OCI-LY1 (cell line): ENCODE measurements at regions not wholly inside any gene's neighbourhood (a gene's known extent, or its start where the extent isn't known, plus 50 kb on each side); places are given as distances from the start of the nearest gene placed in this dataset.

Experiments
- H2AFZ ChIP-seq: fragments of 200-600 bp; sonication (generic), shearing (Covaris generic); 2 replicates; pipeline ENCODE4 v1.6.0; 2014; ENCODE audit warnings: antibody characterized with exemption, mild to moderate bottlenecking, low read length
- H3F3A ChIP-seq: fragments of 200-600 bp; sonication (generic), shearing (Covaris generic); 2 replicates; pipeline ENCODE4 v1.6.0; 2014; ENCODE audit warnings: mild to moderate bottlenecking, antibody characterized with exemption, low read length, moderate library complexity; ENCODE audit not compliant: insufficient read depth
- H3K27ac ChIP-seq: fragments of 200-600 bp; sonication (generic); 2 replicates; pipeline ENCODE4 v1.5.1; 2014; ENCODE audit warnings: low read length, mixed run types, mild to moderate bottlenecking, low read depth; ENCODE audit not compliant: poor library complexity, severe bottlenecking
- H3K27me3 ChIP-seq: fragments of 200-600 bp; sonication (generic); 2 replicates; pipeline ENCODE4 v1.6.0; 2014; ENCODE audit warnings: antibody characterized with exemption, mild to moderate bottlenecking, low read length, moderate library complexity; ENCODE audit not compliant: insufficient read depth
- H3K36me3 ChIP-seq: fragments of 200-600 bp; sonication (generic); 2 replicates; pipeline ENCODE4 v1.6.1; 2014; ENCODE audit warnings: mild to moderate bottlenecking, antibody characterized with exemption, low read length, moderate library complexity, mixed read lengths; ENCODE audit not compliant: insufficient read depth
- H3K4me1 ChIP-seq: fragments of 200-600 bp; sonication (generic); 2 replicates; pipeline ENCODE4 v1.5.1; 2014; ENCODE audit warnings: mild to moderate bottlenecking, low read length, moderate library complexity; ENCODE audit not compliant: insufficient read depth, severe bottlenecking
- H3K4me2 ChIP-seq: fragments of 200-600 bp; sonication (generic), shearing (Covaris generic); 2 replicates; pipeline ENCODE4 v1.6.1; 2014; ENCODE audit warnings: low read length
- H3K4me3 ChIP-seq: fragments of 200-600 bp; sonication (generic); 2 replicates; pipeline ENCODE4 v1.5.1; 2014; ENCODE audit warnings: low read length, low read depth, mild to moderate bottlenecking, mixed read lengths; ENCODE audit not compliant: poor library complexity, severe bottlenecking
- H3K79me2 ChIP-seq: fragments of 200-600 bp; shearing (Covaris generic); 2 replicates; pipeline ENCODE4 v1.6.1; 2016; ENCODE audit warnings: mixed run types, low read length, mixed read lengths; ENCODE audit not compliant: insufficient read depth
- H3K9ac ChIP-seq: fragments of 200-600 bp; sonication (generic), shearing (Covaris generic); 2 replicates; pipeline ENCODE4 v1.6.1; 2014; ENCODE audit warnings: mild to moderate bottlenecking, low read length, mixed read lengths
- H3K9me2 ChIP-seq: fragments of 200-600 bp; sonication (generic), shearing (Covaris generic); 2 replicates; pipeline ENCODE4 v1.6.1; 2014; ENCODE audit warnings: low read depth, mild to moderate bottlenecking, low read length, mixed read lengths
- H3K9me3 ChIP-seq: fragments of 200-600 bp; shearing (Covaris generic); 2 replicates; pipeline ENCODE4 v1.6.1; 2014; ENCODE audit warnings: low read length, mixed read lengths
- H4K20me1 ChIP-seq: fragments of 200-600 bp; sonication (generic), shearing (Covaris generic); 2 replicates; pipeline ENCODE4 v1.6.0; 2016; ENCODE audit warnings: mild to moderate bottlenecking, low read length; ENCODE audit not compliant: insufficient read depth
- CTCF ChIP-seq: fragments of 200-600 bp; sonication (generic), shearing (Covaris generic); IDR thresholded peaks from 2 replicates; pipeline ENCODE4 v1.5.1; 2017; ENCODE audit warnings: mild to moderate bottlenecking, antibody characterized with exemption, low read length, moderate library complexity, mixed read lengths
- EZH2 ChIP-seq: fragments of 200-600 bp; sonication (generic), shearing (Covaris generic); IDR thresholded peaks from 2 replicates; pipeline ENCODE4 v1.8.0; 2017; ENCODE audit warnings: borderline replicate concordance, mixed run types, mild to moderate bottlenecking, antibody characterized with exemption, low read length, moderate library complexity, mixed read lengths

- H3K27me3 ChIP-seq: no peaks in the 10 kb centered on the region; the same call in 1 of the 2 replicates
- no peak overlapping the region for H3K27ac ChIP-seq
- H3K9me2 ChIP-seq: no peaks in the 10 kb centered on the region
- no peaks in the 10 kb centered on the region for H3F3A ChIP-seq
- H2AFZ ChIP-seq: no peak overlapping the region
- no peaks in the 10 kb centered on the region for H4K20me1 ChIP-seq
- H3K9me3 ChIP-seq: no peaks in the 10 kb centered on the region
- H3K9ac ChIP-seq: no peak overlapping the region
- no peaks in the 10 kb centered on the region for H3K36me3 ChIP-seq
- no peak for TF ChIP-seq CTCF
- no peak for TF ChIP-seq EZH2
- no peaks in the 10 kb centered on the region for H3K4me1 ChIP-seq
- no peaks in the 10 kb centered on the region for H3K79me2 ChIP-seq
- no peak overlapping the region for H3K4me3 ChIP-seq
- H3K4me2 ChIP-seq: no peak overlapping the region
These were observed 232.2 kb downstream of the KLF13 start for GRCh38 chr15:31558840-31559239.

DNA sequence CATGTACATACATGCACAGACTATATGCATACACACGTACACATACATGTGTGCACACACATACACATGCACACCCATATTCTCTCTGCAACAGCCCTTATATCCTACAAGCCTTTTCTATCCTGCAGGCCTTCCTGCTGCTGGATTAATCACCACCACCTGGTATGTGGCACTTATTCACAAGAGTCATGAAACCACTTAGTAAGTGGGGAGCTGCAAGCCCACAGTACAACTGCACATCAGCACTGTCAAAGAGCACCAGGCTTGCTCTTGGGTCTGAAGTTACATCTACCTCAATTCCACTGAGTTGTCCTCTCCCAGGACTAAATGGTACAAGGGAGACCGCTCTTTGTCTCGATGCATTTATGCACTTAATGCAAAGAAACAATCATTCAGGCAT is 233.2 kb downstream of the KLF13 start:
- Histone ChIP-seq H3K4me3 (no peak overlapping the region), H3K27ac (no peak overlapping the region), H3K36me3 (no peaks in the 10 kb centered on the region), H3K4me2 (no peak overlapping the region), H2AFZ (no peak overlapping the region), H4K20me1 (no peaks in the 10 kb centered on the region), H3K79me2 (no peaks in the 10 kb centered on the region), H3K9me3 (no peaks in the 10 kb centered on the region), H3K27me3 (no peaks in the 10 kb centered on the region; the same call in 1 of the 2 replicates), H3K9ac (no peak overlapping the region), H3F3A (no peaks in the 10 kb centered on the region), H3K4me1 (no peaks in the 10 kb centered on the region), H3K9me2 (no peaks in the 10 kb centered on the region)
- TF ChIP-seq CTCF (no peak), EZH2 (no peak)

- H3K9ac ChIP-seq: no peak overlapping the region
- no peak for TF ChIP-seq CTCF
- no peak for TF ChIP-seq EZH2
These were observed 234.0 kb downstream of the KLF13 start for GRCh38 chr15:31560643-31561042.

More at GRCh38 chr15:31560643-31561042, 234.0 kb downstream of the KLF13 start:
- H3K9me3 ChIP-seq: no peaks in the 10 kb centered on the region
- no peaks in the 10 kb centered on the region for H3F3A ChIP-seq
- H3K27me3 ChIP-seq: no peaks in the 10 kb centered on the region
- H3K36me3 ChIP-seq: no peaks in the 10 kb centered on the region
- no peaks in the 10 kb centered on the region for H3K79me2 ChIP-seq
- no peak overlapping the region for H3K27ac ChIP-seq
- H3K4me3 ChIP-seq: no peak overlapping the region
- H2AFZ ChIP-seq: no peak overlapping the region
- no peaks in the 10 kb centered on the region for H3K4me1 ChIP-seq
- H3K4me2 ChIP-seq: no peak overlapping the region
- no peaks in the 10 kb centered on the region for H3K9me2 ChIP-seq
- H4K20me1 ChIP-seq: no peaks in the 10 kb centered on the region
